Right ventricle myocardium superior (tissue), 1 donor: ENCODE measurements at regions not wholly inside any gene's neighbourhood (a gene's known extent, or its start where the extent isn't known, plus 50 kb on each side); places are given as distances from the start of the nearest gene placed in this dataset.

Experiments used
- ATAC-seq: fragments of 200-7000 bp; cut with Tn5 transposase; one replicate; pipeline ENCODE4 v1.9.1; 2020; ENCODE audit warnings: mild to moderate bottlenecking; ENCODE audit not compliant: poor library complexity
- DNase-seq: peaks from one replicate; pipeline ENCODE4 v3.0.0-alpha.2; 2020
- intact Hi-C: fragments of 100-400 bp; cut with DNase I; formaldehyde crosslinking; loops from one replicate; pipeline ENCODE4 v1.11.2; 2022
- donor health status: DM: no; HTN: yes; CAD: no; lungs with severe emphysema.

- ATAC-seq (no peak), DNase-seq (no peak)
- intact Hi-C loops: no loop called here
Observed at GRCh38 chr6:92507552-92507951, 911.8 kb downstream of the EPHA7 start.

GRCh38 chr6:92504509-92504908, 914.9 kb downstream of the EPHA7 start:
- DNase-seq (no peak), ATAC-seq (no peak)
- intact Hi-C loops: no loop called here

DNA sequence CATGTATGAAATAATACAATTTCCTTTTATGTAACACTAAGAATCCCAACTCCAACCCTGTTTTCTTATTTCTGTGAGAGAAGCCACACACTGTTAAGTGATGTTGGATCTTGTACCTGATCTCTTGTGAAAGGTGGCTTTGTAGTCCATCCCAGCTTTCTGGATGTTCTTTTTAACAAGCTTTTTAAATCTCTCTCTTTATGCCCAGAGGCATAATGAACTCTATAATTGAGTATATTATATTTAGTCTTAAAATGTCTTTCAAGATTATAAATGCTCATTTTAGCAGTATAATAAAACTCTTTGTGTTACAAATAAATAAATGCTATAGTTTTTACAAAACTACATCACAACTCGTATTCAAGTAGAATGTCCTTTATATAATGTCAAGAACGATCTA, 922.1 kb downstream of the EPHA7 start:
- DNase-seq (no peak), ATAC-seq (no peak)
- intact Hi-C loops: no loop called here

- ATAC-seq (no peak), DNase-seq (no peak)
- intact Hi-C loops: no loop called here
Observed at GRCh38 chr6:92496527-92496926, 922.8 kb downstream of the EPHA7 start.

GRCh38 chr6:92495242-92495641, 924.1 kb downstream of the EPHA7 start:
- DNase-seq (no peak), ATAC-seq (no peak)
- intact Hi-C loops: no loop called here

DNA sequence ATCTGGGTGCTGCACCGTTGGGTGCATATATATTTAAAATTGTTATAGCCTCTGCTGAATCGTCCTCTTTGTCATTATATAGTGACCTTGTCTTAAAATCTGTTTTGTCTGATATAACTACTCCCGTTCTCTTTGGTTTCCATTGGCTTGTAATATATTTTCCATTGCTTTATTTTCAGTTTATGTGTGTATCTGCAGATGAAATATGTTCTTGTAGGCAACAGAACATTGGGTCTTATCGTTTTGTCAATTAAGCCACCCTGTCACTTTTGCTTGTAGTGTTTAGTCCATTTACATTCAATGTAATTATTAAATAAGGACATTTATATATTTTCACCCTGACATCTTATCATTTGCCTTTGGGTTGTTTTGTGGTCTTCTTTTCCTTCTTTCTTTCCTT, 933.9 kb downstream of the EPHA7 start:
- DNase-seq: no peak
- intact Hi-C loops: no loop called here
- no peak for ATAC-seq

- intact Hi-C loops: no loop called here
- ATAC-seq (no peak), DNase-seq (no peak)
Observed at GRCh38 chr6:92479831-92480230, 939.5 kb downstream of the EPHA7 start.

DNA sequence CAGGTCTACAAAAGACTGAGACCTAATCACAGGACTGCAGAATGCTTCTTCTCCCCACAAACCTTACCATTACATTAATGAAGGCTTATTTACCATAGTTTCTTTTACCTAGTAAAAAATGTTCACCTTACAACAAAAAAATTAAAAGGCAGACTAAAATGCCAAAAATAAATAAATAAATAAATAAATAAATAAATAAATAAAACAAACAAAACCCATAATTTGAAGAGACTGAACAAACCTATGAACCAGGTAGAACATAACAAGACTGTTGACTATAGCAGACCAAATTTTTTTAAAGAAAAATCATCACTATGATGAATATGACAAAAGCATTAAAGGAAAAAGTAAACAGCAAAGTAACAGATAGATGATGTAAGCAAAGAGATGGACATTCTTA, 946.3 kb downstream of the EPHA7 start:
- intact Hi-C loops: no loop called here
- ATAC-seq: no peak
- no peak for DNase-seq

- DNase-seq (no peak), ATAC-seq (no peak)
- intact Hi-C loops: no loop called here
Observed at GRCh38 chr6:92469186-92469828, 950.1 kb downstream of the EPHA7 start.

- no peak for DNase-seq
- no peak for ATAC-seq
- intact Hi-C loops: no loop called here
Observed at GRCh38 chr6:92468066-92468465, 951.3 kb downstream of the EPHA7 start.

DNA sequence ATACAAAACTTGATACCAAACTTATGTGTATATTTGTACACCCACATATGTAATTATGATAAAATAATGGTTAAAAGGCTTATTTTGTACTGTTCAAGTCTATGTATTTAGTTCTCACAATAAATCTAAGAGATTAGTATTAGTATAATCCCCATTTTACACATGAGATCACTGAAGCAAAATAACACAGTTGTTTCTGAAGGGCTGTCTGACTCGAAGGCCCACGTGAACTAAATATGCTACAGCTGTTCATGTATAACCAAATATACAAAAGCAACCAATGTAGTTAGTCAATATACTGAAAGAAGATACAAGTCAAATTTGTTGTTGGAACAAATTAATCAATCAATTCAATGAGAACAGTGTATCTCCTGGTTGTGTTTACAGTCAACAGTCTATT, 959.2 kb downstream of the EPHA7 start:
- no peak for DNase-seq
- intact Hi-C loops: no loop called here
- ATAC-seq: no peak

DNA sequence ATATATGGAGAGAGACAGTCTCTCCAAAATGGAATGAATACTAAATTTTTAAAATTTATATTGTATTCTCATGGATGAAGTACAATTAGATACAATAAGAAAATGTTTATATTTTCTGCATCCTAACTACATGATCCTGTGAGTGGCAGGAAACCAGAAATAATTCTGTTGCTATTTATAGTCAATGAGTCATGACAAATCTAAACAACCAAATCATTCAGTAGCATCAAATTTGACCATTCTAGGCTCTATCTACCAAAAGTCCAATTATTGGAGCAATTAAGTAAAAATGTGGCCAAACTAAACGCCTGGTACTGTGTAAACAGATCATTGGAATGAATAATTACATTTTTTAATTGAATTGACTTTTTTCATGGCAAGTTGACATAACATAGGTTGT, 959.8 kb downstream of the EPHA7 start:
- no peak for ATAC-seq
- intact Hi-C loops: no loop called here
- DNase-seq: no peak

DNA sequence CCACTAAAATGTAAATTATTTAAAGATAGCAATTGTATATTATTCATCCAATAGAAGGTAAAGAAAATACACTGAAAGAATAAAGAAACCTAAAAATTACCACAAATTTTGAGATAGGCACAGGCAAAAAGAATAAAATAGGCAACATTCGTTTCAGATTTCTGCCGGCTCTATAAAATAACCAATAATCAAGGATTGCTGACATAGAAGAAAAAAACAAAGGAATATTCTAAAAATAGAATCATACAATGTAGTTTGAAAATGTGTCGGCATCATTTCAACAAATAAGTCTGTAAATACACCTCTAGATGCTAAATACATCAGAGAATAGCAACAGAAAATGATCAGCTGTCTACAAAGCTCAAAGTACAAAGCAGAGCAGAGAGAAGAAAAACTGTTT, 973.3 kb downstream of the EPHA7 start:
- DNase-seq (no peak), ATAC-seq (no peak)
- intact Hi-C loops: no loop called here

DNA sequence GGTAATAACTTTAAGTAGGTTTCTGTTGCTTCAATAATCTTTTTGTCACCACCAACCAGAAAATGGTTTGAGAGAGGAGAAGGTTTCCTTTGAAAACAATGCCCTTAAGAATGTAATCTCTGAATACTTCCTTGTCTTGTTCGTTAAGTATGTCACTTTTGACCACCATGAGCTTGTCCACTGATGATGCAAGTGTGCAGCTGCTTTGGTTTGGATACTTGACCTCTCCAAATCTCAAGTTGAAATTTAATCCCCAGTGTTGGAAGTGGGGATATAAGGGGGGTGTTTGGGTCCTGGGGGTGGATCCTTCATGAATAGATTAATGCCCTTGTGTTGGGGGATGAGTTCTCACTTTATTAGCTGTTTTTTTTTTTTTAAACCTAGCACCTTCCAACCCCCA, 985.4 kb downstream of the EPHA7 start:
- intact Hi-C loops: no loop called here
- DNase-seq (no peak), ATAC-seq (no peak)

DNA sequence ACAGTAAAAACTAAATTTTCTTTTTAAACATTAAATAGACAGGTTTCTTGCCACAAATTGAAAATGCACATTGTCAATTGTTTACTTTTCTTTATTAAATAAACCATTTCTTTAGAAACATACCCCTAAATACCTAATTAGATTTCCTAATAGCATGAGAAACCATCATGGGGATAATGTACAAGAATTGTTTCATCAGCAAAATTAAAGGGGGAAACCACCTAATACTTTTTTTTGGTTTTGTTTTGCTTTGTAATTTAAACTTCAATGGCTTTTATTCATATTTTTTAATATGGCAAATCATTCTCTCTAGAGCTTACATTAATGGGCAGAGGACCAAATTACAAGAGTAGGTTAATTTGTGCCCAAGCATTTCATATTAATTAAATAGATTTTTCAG, 987.9 kb downstream of the EPHA7 start:
- intact Hi-C loops: no loop called here
- ATAC-seq: no peak
- DNase-seq: no peak

DNA sequence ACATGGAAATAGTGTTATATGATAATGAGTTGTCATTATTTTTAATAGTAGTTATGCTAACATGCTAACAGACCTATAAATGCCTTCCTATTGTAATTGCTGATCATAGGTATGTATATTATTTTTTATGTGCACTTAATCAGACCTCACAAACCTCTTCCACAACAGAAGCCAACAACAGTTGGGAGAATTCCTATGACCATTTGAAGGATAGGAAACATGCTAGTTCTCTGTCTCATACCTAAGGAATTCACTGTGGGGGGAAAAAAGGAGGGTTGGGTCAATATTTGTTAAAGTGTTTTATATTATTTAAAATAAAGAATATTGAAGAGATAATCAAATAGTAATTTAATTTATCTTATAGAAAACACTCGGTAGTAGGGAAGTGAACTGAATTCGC, 990.9 kb downstream of the EPHA7 start:
- DNase-seq (no peak), ATAC-seq (no peak)
- intact Hi-C loops: no loop called here

GRCh38 chr6:92427453-92427852, 991.9 kb downstream of the EPHA7 start:
- no peak for DNase-seq
- intact Hi-C loops: no loop called here

DNA sequence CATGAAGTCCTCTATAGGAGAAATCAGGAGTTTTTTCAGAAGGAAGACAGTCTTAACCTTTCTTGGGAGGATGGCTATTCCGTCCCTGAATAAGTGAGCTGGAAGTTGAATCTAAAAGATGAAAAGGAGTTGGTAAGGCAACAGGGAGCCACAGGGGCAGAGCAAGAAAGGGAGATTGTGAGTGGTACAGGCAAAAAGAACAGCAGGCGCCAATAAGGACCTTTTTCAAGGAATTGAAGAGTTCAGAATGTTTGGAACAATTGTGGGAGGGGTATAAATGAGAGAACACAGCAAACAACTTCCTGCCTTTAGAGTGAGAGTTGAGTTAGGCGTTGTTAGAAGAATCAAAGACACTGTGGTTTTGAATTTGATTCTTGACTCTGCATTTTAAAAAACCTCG, 1003.7 kb downstream of the EPHA7 start:
- no peak for DNase-seq
- no peak for ATAC-seq
- intact Hi-C loops: no loop called here

More at GRCh38 chr6:92427453-92427852, 991.9 kb downstream of the EPHA7 start:
- ATAC-seq: no peak

- DNase-seq (no peak), ATAC-seq (no peak)
- intact Hi-C loops: no loop called here
Observed at GRCh38 chr6:92408350-92408749, 1011.0 kb downstream of the EPHA7 start.

DNA sequence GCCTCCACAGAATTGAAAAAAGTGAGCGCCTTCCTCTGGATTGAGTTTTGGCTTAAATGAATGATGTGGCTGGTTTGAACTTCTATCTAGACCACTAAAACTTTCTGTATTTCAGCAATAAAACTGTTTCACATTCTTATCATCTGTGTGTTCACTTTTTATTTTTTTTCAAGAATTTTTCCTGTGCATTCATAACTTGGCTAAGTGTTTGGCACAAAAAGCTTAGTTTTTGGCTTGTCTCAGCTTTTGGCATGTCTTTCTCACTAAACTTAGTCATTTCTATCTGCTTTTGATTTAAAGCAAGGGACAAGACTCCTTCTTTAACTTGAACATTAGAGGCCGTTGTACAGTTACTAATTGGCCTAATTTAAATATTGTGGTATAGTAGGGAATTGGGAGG, 1015.1 kb downstream of the EPHA7 start:
- no peak for ATAC-seq
- intact Hi-C loops: no loop called here

DNA sequence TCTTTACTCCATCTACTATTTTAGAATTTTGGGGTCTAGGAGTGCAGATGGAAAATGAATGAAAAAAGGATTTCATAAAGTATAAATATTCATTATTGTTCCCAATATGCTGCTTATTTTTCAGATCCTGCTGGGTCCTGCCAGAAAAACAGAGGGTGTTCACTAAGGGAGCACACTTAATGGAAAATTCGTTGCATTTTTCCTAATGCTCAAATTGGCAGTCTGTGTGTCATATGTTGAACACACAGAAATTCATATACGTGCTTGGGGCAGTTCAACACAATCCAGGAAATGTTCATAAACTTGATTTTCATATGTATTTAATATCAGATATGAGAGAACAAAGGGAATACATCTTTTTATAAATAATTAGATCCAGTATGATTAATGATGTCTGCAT, 1019.4 kb downstream of the EPHA7 start:
- no peak for DNase-seq
- intact Hi-C loops: no loop called here
- ATAC-seq: no peak

More for the DNA sequence above, 1015.1 kb downstream of the EPHA7 start:
- DNase-seq: no peak
